ENCODE measurements at regions not wholly inside any gene's neighbourhood (a gene's known extent, or its start where the extent isn't known, plus 50 kb on each side); places are given as distances from the start of the nearest gene placed in this dataset.
"Not testable (repeated sequence)": the region's sequence is repeated elsewhere in the genome, so short reads cannot be mapped to it uniquely, and the experiment has no call there.

- H3K9me3 ChIP-seq; CTCF ChIA-PET; DNase-seq (ENCODE audit: low read depth in 1 of 2, low spot score in 1 of 2); ATAC-seq; H3K4me2 ChIP-seq; H3K4me3 ChIP-seq; FAIRE-seq; H3K27ac ChIP-seq; H3K4me1 ChIP-seq; POLR2A ChIA-PET: not testable (repeated sequence)
- 79% methylated on average over 7 of the region's 7 CpGs for WGBS (ENCODE audit: missing lambda C conversion rate)
Measured at GRCh38 chr3:195981778-195982177, 73.4 kb upstream of the TNK2 start.

- CTCF ChIA-PET; DNase-seq (ENCODE audit: low read depth in 1 of 2, low spot score in 1 of 2); H3K9me3 ChIP-seq; H3K4me3 ChIP-seq; H3K4me2 ChIP-seq; POLR2A ChIA-PET; FAIRE-seq; H3K4me1 ChIP-seq; H3K27ac ChIP-seq; ATAC-seq: not testable (repeated sequence)
- WGBS (ENCODE audit: missing lambda C conversion rate), result 92% methylated on average over 7 of the region's 10 CpGs
Measured at GRCh38 chr3:195979877-195980276, 71.5 kb upstream of the TNK2 start.

- H3K4me3 ChIP-seq; FAIRE-seq; H3K27ac ChIP-seq; DNase-seq (ENCODE audit: low read depth in 1 of 2, low spot score in 1 of 2); H3K9me3 ChIP-seq; CTCF ChIA-PET; POLR2A ChIA-PET; H3K4me1 ChIP-seq; H3K4me2 ChIP-seq: not testable (repeated sequence)
- WGBS (ENCODE audit: missing lambda C conversion rate), result 85% methylated on average over 2 of the region's 11 CpGs
- peak in 1 of 2 experiments; percentile 38; a peak in 1 of 6 replicates for ATAC-seq
Measured at GRCh38 chr3:195978585-195978984, 70.2 kb upstream of the TNK2 start.

- H3K4me1 ChIP-seq; POLR2A ChIA-PET; H3K4me2 ChIP-seq; CTCF ChIA-PET; H3K27ac ChIP-seq; H3K4me3 ChIP-seq; H3K9me3 ChIP-seq; DNase-seq (ENCODE audit: low read depth in 1 of 2, low spot score in 1 of 2); FAIRE-seq; ATAC-seq: not testable (repeated sequence)
- no CpG with 5 or more reads among the region's 19 CpGs for WGBS (ENCODE audit: missing lambda C conversion rate)
Measured at GRCh38 chr3:195976876-195977275, 68.5 kb upstream of the TNK2 start.

GRCh38 chr3:195974281-195974680, 65.9 kb upstream of the TNK2 start:
- H3K4me3 ChIP-seq; DNase-seq (ENCODE audit: low read depth in 1 of 2, low spot score in 1 of 2); POLR2A ChIA-PET; H3K9me3 ChIP-seq; H3K27ac ChIP-seq; ATAC-seq; H3K4me2 ChIP-seq; FAIRE-seq; CTCF ChIA-PET; H3K4me1 ChIP-seq: not testable (repeated sequence)
- WGBS (ENCODE audit: missing lambda C conversion rate), result 94% methylated on average over 12 of the region's 13 CpGs

- DNase-seq (ENCODE audit: low read depth in 1 of 2, low spot score in 1 of 2); H3K4me1 ChIP-seq; ATAC-seq; H3K4me2 ChIP-seq; H3K4me3 ChIP-seq; FAIRE-seq; CTCF ChIA-PET; H3K9me3 ChIP-seq; POLR2A ChIA-PET; H3K27ac ChIP-seq: not testable (repeated sequence)
- WGBS (ENCODE audit: missing lambda C conversion rate), result 93% methylated on average over 9 of the region's 9 CpGs
Measured at GRCh38 chr3:195970873-195971272, 62.5 kb upstream of the TNK2 start.

- H3K4me2 ChIP-seq; H3K27ac ChIP-seq; POLR2A ChIA-PET; H3K4me3 ChIP-seq; H3K9me3 ChIP-seq; CTCF ChIA-PET; DNase-seq (ENCODE audit: low read depth in 1 of 2, low spot score in 1 of 2); ATAC-seq; FAIRE-seq; H3K4me1 ChIP-seq: not testable (repeated sequence)
- WGBS (ENCODE audit: missing lambda C conversion rate), result 93% methylated on average over 21 of the region's 22 CpGs
Measured at GRCh38 chr3:195969838-195970776, 61.8 kb upstream of the TNK2 start.

GRCh38 chr3:195969341-195969740, 61.0 kb upstream of the TNK2 start:
- H3K4me1 ChIP-seq; H3K27ac ChIP-seq; H3K4me3 ChIP-seq; POLR2A ChIA-PET; FAIRE-seq; H3K4me2 ChIP-seq; DNase-seq (ENCODE audit: low read depth in 1 of 2, low spot score in 1 of 2); CTCF ChIA-PET; ATAC-seq; H3K9me3 ChIP-seq: not testable (repeated sequence)
- WGBS (ENCODE audit: missing lambda C conversion rate), result 81% methylated on average over 9 of the region's 9 CpGs

DNA sequence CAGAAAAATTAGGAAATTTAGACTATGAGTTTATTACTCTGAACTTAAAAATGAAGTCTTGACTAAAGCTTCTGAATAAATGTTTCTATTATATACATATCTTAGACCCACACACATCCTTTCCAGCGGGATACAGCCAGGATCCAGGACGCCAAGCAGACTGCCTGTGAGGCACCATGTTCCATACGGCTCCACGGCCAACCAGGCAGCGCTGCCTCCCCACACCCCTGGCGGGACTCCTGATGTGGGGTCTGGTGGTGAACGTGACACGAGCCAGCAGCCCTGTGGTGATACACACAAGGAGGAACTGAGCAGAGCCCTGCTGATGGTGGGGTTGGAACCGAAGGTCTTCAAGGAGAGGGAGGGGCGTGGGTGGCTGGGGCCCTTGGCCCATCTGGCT, 59.8 kb upstream of the TNK2 start:
- DNase-seq (ENCODE audit: low read depth in 1 of 2, low spot score in 1 of 2); POLR2A ChIA-PET; H3K4me1 ChIP-seq; H3K4me2 ChIP-seq; H3K27ac ChIP-seq; FAIRE-seq; ATAC-seq; H3K4me3 ChIP-seq; CTCF ChIA-PET; H3K9me3 ChIP-seq: not testable (repeated sequence)
- over 99% methylated on average over 8 of the region's 10 CpGs for WGBS (ENCODE audit: missing lambda C conversion rate)

DNA sequence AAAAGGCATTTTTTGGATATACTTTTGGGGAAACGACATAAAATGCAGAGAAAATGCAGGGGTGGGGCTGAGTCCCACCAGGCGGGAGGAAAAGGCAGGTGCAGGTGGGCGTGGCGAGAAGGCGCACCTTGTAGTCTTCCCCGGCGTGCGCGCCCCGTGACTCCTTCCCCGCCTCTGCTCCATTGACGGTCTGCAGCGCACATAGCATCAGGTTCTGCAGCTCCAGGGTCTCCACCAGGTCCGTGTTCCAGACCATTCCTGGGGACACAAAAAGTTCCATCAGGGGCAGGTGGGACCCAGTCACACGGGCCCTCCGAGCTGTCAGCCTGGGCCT, 59.0 kb upstream of the TNK2 start:
- H3K4me1 ChIP-seq; DNase-seq (ENCODE audit: low read depth in 1 of 2, low spot score in 1 of 2); H3K4me2 ChIP-seq; H3K4me3 ChIP-seq; FAIRE-seq; CTCF ChIA-PET; H3K9me3 ChIP-seq; H3K27ac ChIP-seq; POLR2A ChIA-PET: not testable (repeated sequence)
- WGBS (ENCODE audit: missing lambda C conversion rate), result no CpG with 5 or more reads among the region's 16 CpGs
- ATAC-seq, result peak in 1 of 2 experiments; percentile 28; a peak in 1 of 6 replicates

DNA sequence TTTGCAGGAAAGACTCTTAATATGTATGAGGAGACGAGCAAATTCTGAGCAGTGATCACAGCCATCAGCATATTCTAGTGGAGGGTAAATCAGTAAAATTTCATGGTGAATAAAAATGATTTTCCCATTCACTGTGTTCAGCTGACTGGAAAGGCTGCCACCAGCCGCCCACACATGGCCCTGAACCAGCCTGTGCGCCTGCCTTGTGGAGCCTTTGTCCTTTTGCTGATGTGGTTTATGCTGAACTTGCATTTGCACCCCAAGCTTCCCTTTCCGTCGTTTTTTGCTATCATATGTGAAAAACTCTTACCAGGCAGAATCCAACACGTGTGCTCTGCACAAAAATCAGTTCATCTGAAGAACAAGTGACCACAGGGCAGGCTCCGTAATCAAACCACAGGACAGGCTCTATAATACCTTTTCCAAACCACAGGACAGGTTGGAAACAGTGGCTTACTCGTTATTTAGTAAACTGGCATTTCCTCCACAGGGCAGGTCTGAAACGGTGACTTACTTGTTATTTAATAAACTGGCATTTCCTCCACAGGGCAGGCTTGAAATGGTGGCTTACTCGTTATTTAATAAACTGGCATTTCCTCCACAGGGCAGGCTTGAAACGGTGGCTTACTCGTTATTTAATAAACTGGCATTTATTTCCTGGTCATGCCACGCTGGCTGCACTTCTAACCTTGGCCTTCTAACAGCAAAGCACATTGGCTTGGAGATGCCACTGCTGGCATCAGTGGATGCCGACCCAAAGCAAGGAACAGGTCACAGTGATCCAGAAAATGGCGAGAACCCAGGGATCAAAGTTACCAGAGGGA, 58.4 kb upstream of the TNK2 start:
- POLR2A ChIA-PET; FAIRE-seq; H3K4me2 ChIP-seq; ATAC-seq; DNase-seq (ENCODE audit: low read depth in 1 of 2, low spot score in 1 of 2); H3K4me1 ChIP-seq; H3K27ac ChIP-seq; CTCF ChIA-PET; H3K9me3 ChIP-seq; H3K4me3 ChIP-seq: not testable (repeated sequence)
- 69% methylated on average over 13 of the region's 15 CpGs for WGBS (ENCODE audit: missing lambda C conversion rate)

All from A549 (cell line).